ENCODE measurements at regions not wholly inside any gene's neighbourhood (a gene's known extent, or its start where the extent isn't known, plus 50 kb on each side); places are given as distances from the start of the nearest gene placed in this dataset.
A peak's percentile ranks its signal among the peaks of the same experiment; 100 is the strongest.

GRCh38 chr5:96247708-96248107 lies 185.3 kb downstream of the PCSK1 start:
- H3K9me3 ChIP-seq = no peaks in the 10 kb centered on the region
- H3K27ac ChIP-seq = peak overlapping the region in 1 of 4 donors; percentile 66
- peaks cover 0 to 13% (median 6%) of the 10 kb centered on the region in 4 donors for H3K4me1 ChIP-seq
- H3K36me3 ChIP-seq = no peaks in the 10 kb centered on the region
- 49 to 62% methylated on average over 2 of the region's 2 CpGs for WGBS, 2 donors
- DNase-seq = no peak
- no peak overlapping the region for H3K4me3 ChIP-seq
- no peaks in the 10 kb centered on the region for H3K27me3 ChIP-seq
- intact Hi-C loops (cut with DNase I) = no loop called here
- no peak for TF ChIP-seq POLR2A (IDR thresholded peaks at IDR 0.05)
- TF ChIP-seq EP300 (IDR thresholded peaks at IDR 0.05) = no peak
- TF ChIP-seq CTCF (IDR thresholded peaks at IDR 0.05) = no peak
- TF ChIP-seq POLR2AphosphoS5 (IDR thresholded peaks at IDR 0.05) = no peak

- peak overlapping the region in 1 of 4 donors; percentile 66 for H3K27ac ChIP-seq
Measured at GRCh38 chr5:96247097-96247701, 185.8 kb downstream of the PCSK1 start.

GRCh38 chr5:96245140-96246091 lies 187.6 kb downstream of the PCSK1 start:
- TF ChIP-seq POLR2A (IDR thresholded peaks at IDR 0.05) (no peak), EP300 (IDR thresholded peaks at IDR 0.05) (no peak), CTCF (IDR thresholded peaks at IDR 0.05) (no peak), POLR2AphosphoS5 (IDR thresholded peaks at IDR 0.05) (no peak)
- no peak overlapping the region for H3K27ac ChIP-seq
- H3K9me3 ChIP-seq = no peaks in the 10 kb centered on the region
- 85 to 88% methylated on average over 4 of the region's 4 CpGs for WGBS, 2 donors
- no peak overlapping the region for H3K4me3 ChIP-seq
- no peaks in the 10 kb centered on the region for H3K36me3 ChIP-seq
- H3K27me3 ChIP-seq = no peaks in the 10 kb centered on the region
- intact Hi-C loops (cut with DNase I) = no loop called here
- peaks cover 0 to 13% (median 6%) of the 10 kb centered on the region in 4 donors for H3K4me1 ChIP-seq
- DNase-seq = no peak

More at GRCh38 chr5:96247097-96247701, 185.8 kb downstream of the PCSK1 start:
- intact Hi-C loops (cut with DNase I) = no loop called here
- 79 to 82% methylated on average over 4 of the region's 4 CpGs for WGBS, 2 donors
- no peaks in the 10 kb centered on the region for H3K27me3 ChIP-seq
- TF ChIP-seq EP300 (IDR thresholded peaks at IDR 0.05) = no peak
- TF ChIP-seq POLR2AphosphoS5 (IDR thresholded peaks at IDR 0.05) = peak in 1 of 4 donors; percentile 14
- TF ChIP-seq POLR2A (IDR thresholded peaks at IDR 0.05) = no peak
- no peak for TF ChIP-seq CTCF (IDR thresholded peaks at IDR 0.05)
- peaks cover 0 to 13% (median 6%) of the 10 kb centered on the region in 4 donors for H3K4me1 ChIP-seq
- no peak for DNase-seq
- no peaks in the 10 kb centered on the region for H3K36me3 ChIP-seq
- no peaks in the 10 kb centered on the region for H3K9me3 ChIP-seq
- no peak overlapping the region for H3K4me3 ChIP-seq

- no peaks in the 10 kb centered on the region for H3K9me3 ChIP-seq
- intact Hi-C loops (cut with DNase I) = no loop called here
- no peak overlapping the region for H3K4me3 ChIP-seq
- no peaks in the 10 kb centered on the region for H3K27me3 ChIP-seq
- H3K36me3 ChIP-seq = no peaks in the 10 kb centered on the region
- no peak for DNase-seq
- H3K4me1 ChIP-seq = peaks cover 0 to 13% (median 6%) of the 10 kb centered on the region in 4 donors
- 96 to 98% methylated on average over 2 of the region's 2 CpGs for WGBS, 2 donors
- TF ChIP-seq CTCF (IDR thresholded peaks at IDR 0.05) (no peak), POLR2A (IDR thresholded peaks at IDR 0.05) (no peak), POLR2AphosphoS5 (IDR thresholded peaks at IDR 0.05) (no peak), EP300 (IDR thresholded peaks at IDR 0.05) (no peak)
- no peak overlapping the region for H3K27ac ChIP-seq
Measured at GRCh38 chr5:96244696-96245095, 188.4 kb downstream of the PCSK1 start.

All from sigmoid colon (tissue), 6 donors.